ENCODE measurements at regions not wholly inside any gene's neighbourhood (a gene's known extent, or its start where the extent isn't known, plus 50 kb on each side); places are given as distances from the start of the nearest gene placed in this dataset.

GRCh38 chr13:23510544-23510916 is 59.7 kb upstream of the TNFRSF19 start:
- peak overlapping the region; percentile 96 for H2BK120ac ChIP-seq (ENCODE audit: low read depth, low read length)
- H3K4ac ChIP-seq (ENCODE audit: low read depth, low read length) = peak overlapping the region; percentile 59; the same call in 1 of the 2 replicates
- peak overlapping the region; percentile 47 for H2AK5ac ChIP-seq (ENCODE audit: low read depth, low read length)
- dilution Hi-C loops (cut with HindIII; ENCODE audit: low sequenced_read_pairs, unreplicated experiment) = no loop called here
- peak overlapping the region; percentile 80; the same call in 1 of the 2 replicates for H3K18ac ChIP-seq (ENCODE audit: low read depth, low read length)
- peak overlapping the region; percentile 83; the same call in 2 of the 3 replicates for H2BK15ac ChIP-seq (ENCODE audit: low read depth, low read length)
- in situ Hi-C loops (cut with MboI; ENCODE audit: low sequenced_read_pairs) = no loop called here
- no peaks in the 10 kb centered on the region for H3K27me3 ChIP-seq (ENCODE audit: control insufficient read depth, insufficient read depth, low read length)
- TF ChIP-seq CEBPB (IDR thresholded peaks at IDR 0.05; ENCODE audit: low read depth, low read length) (peak; percentile 75), CHD1 (IDR thresholded peaks at IDR 0.05; ENCODE audit: low read depth, low read length) (no peak), RFX5 (IDR thresholded peaks at IDR 0.05; ENCODE audit: low read depth, low read length) (no peak)
- TF ChIP-seq, protein P1, sequence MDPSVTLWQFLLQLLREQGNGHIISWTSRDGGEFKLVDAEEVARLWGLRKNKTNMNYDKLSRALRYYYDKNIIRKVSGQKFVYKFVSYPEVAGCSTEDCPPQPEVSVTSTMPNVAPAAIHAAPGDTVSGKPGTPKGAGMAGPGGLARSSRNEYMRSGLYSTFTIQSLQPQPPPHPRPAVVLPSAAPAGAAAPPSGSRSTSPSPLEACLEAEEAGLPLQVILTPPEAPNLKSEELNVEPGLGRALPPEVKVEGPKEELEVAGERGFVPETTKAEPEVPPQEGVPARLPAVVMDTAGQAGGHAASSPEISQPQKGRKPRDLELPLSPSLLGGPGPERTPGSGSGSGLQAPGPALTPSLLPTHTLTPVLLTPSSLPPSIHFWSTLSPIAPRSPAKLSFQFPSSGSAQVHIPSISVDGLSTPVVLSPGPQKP (IDR thresholded peaks at IDR 0.05; ENCODE audit: borderline replicate concordance, low read depth, low read length) = no peak
- peaks cover 16% of the 10 kb centered on the region for H3K4me1 ChIP-seq (ENCODE audit: control insufficient read depth, insufficient read depth, low read length)
- peak overlapping the region; percentile 80; the same call in 1 of the 2 replicates for H4K5ac ChIP-seq (ENCODE audit: low read depth, low read length)
- H2AK9ac ChIP-seq (replicated peaks; ENCODE audit: low read depth, low read length, poor library complexity) = no peak overlapping the region
- peak overlapping the region; percentile 17 to 87; a peak in 2 of 4 replicates for H4K8ac ChIP-seq (ENCODE audit: low read depth in 2 of 2, low read length in 2 of 2)
- ATAC-seq (ENCODE audit: low read depth) (no peak), DNase-seq (no peak)
- no peaks in the 10 kb centered on the region for H3K36me3 ChIP-seq (ENCODE audit: control insufficient read depth, insufficient read depth, low read length)
- peak overlapping the region; percentile 94 for H2BK5ac ChIP-seq (ENCODE audit: low read depth, low read length, poor library complexity, severe bottlenecking)
- no peak overlapping the region for H3K9ac ChIP-seq (ENCODE audit: low read depth, low read length)
- no CpG with 5 or more reads among the region's 1 CpG for WGBS, 2 experiments (ENCODE audit: extremely low coverage in 2 of 2, insufficient read length in 1 of 2)
- 0 out of 4 replicates have a peak, but pooled peaks cover 0 to 8% of the 10 kb centered on the region in 2 experiments for H3K79me1 ChIP-seq (ENCODE audit: low read depth in 1 of 2, low read length in 2 of 2)
- peak overlapping the region; percentile 44 for H3K56ac ChIP-seq (ENCODE audit: extremely low read depth, insufficient read depth, low read length)
- ChIA-PET POLR2A (ENCODE audit: unreplicated experiment) (no interaction called here), CTCF (interaction anchor here (1.4 kb wide), 1 partner anchor 10 kb away, joined by 3 read pairs; no protein-coding TSS in a partner anchor)
- no peak overlapping the region for H3K4me3 ChIP-seq (ENCODE audit: insufficient read depth, low read depth, low read length)
- H3K14ac ChIP-seq (replicated peaks; ENCODE audit: low read depth, low read length) = peak overlapping the region; percentile 35; the same call in 1 of the 2 replicates
- intact Hi-C loops (cut with micrococcal nuclease) = loop anchor here (2.0 kb wide), 1 partner anchor 60 kb away; the partner anchor contains the start of gene TNFRSF19
- H2BK20ac ChIP-seq (ENCODE audit: low read depth, low read length) = peak overlapping the region; percentile 95
- no peak overlapping the region; the same call in 1 of the 2 replicates for H3K23ac ChIP-seq (ENCODE audit: low read depth, low read length)
- no peaks in the 10 kb centered on the region for H4K20me1 ChIP-seq (ENCODE audit: insufficient read depth, low read length)
- peaks cover 22% of the 10 kb centered on the region for H3K9me1 ChIP-seq (ENCODE audit: insufficient read depth, low read length)
- H2AFZ ChIP-seq (replicated peaks; ENCODE audit: low read length, poor library complexity) = no peak overlapping the region
- no peaks in the 10 kb centered on the region for H3K9me3 ChIP-seq (ENCODE audit: control insufficient read depth, insufficient read depth, low read length)
- peak overlapping the region; percentile 75 for H4K91ac ChIP-seq (ENCODE audit: insufficient read depth, low read depth, low read length)
- BruUV-seq (replicated peaks) = no TSS peak
- no peak overlapping the region for H3K27ac ChIP-seq (ENCODE audit: insufficient read depth, low read length)
- H3K4me2 ChIP-seq (ENCODE audit: low read depth, low read length) = peak overlapping the region; percentile 61; the same call in 1 of the 2 replicates

Data from IMR-90 (cell line).